Transverse colon (tissue), 3 donors: ENCODE measurements at regions not wholly inside any gene's neighbourhood (a gene's known extent, or its start where the extent isn't known, plus 50 kb on each side); places are given as distances from the start of the nearest gene placed in this dataset.

Experiments used
- CTCF ChIP-seq, 5 experiments: fragments of 200-600 bp in 3 of 5; fragments of 450-650 bp in 2 of 5; sonication (generic) in 3 of 5; IDR thresholded peaks; 1 replicate in 2 of 5; 2 replicates in 3 of 5; pipeline ENCODE4 v1.5.1; 2016 to 2017; ENCODE audit warnings: antibody characterized with exemption in 5 of 5, inconsistent platforms in 3 of 5, mild to moderate bottlenecking in 2 of 5, moderate library complexity in 1 of 5
- EP300 ChIP-seq: sonication (generic); formaldehyde crosslinking; IDR thresholded peaks from one replicate; pipeline ENCODE4 v1.6.1; 2017; ENCODE audit warnings: antibody characterized with exemption, low read depth
- POLR2A ChIP-seq: fragments of 450-650 bp; IDR thresholded peaks from one replicate; pipeline ENCODE4 v1.6.1; 2016; ENCODE audit warnings: antibody characterized with exemption, mild to moderate bottlenecking, moderate library complexity

GRCh38 chrX:138378876-138379275, 332.6 kb downstream of the FGF13 start:
- TF ChIP-seq CTCF (IDR thresholded peaks at IDR 0.05), result no peak
- no peak for TF ChIP-seq POLR2A
- no peak for TF ChIP-seq EP300
